Natural killer cell (primary cell): ENCODE measurements at regions not wholly inside any gene's neighbourhood (a gene's known extent, or its start where the extent isn't known, plus 50 kb on each side); places are given as distances from the start of the nearest gene placed in this dataset.

ENCODE experiments used
- ATAC-seq, 3 donors: fragments of 150-1000 bp in 2 of 3; fragments of 200-7000 bp in 1 of 3; cut with Tn5 transposase; 1 replicate in 1 of 3; 2 replicates in 2 of 3; pipeline ENCODE4 v1.10.0; 2021; ENCODE audit warnings: mild to moderate bottlenecking in 2 of 3, moderate library complexity in 2 of 3
- DNase-seq, 2 donors: peaks; one replicate each; pipeline versions ENCODE4 v3.0.0 to v3.0.0-alpha.2; 2013 to 2021; ENCODE audit warnings: mixed read lengths in 1 of 2
- H3K27ac ChIP-seq: one replicate; pipeline ENCODE4 v1.5.1; 2013; ENCODE audit warnings: mild to moderate bottlenecking, low read length
- H3K27me3 ChIP-seq: one replicate; pipeline ENCODE4 v1.6.1; 2013; ENCODE audit warnings: low read length; ENCODE audit not compliant: control insufficient read depth, insufficient read depth
- H3K36me3 ChIP-seq: one replicate; pipeline ENCODE4 v1.6.1; 2013; ENCODE audit warnings: low read length; ENCODE audit not compliant: control insufficient read depth, insufficient read depth
- H3K4me1 ChIP-seq: one replicate; pipeline ENCODE4 v1.6.1; 2013; ENCODE audit warnings: low read length; ENCODE audit not compliant: control insufficient read depth, insufficient read depth
- H3K4me3 ChIP-seq: one replicate; pipeline ENCODE4 v1.5.1; 2013; ENCODE audit warnings: low read length
- H3K9me3 ChIP-seq: one replicate; pipeline ENCODE4 v1.6.1; 2013; ENCODE audit warnings: low read length; ENCODE audit not compliant: control insufficient read depth, insufficient read depth
- H3K27ac Mint-ChIP-seq, 2 donors: one replicate each; pipeline ENCODE4 v1.8.0; 2022; ENCODE audit warnings: mild to moderate bottlenecking in 2 of 2, mixed read lengths in 2 of 2, moderate library complexity in 1 of 2
- H3K27me3 Mint-ChIP-seq, 2 donors: one replicate each; pipeline ENCODE4 v1.8.0; 2022; ENCODE audit warnings: low read depth in 2 of 2, mixed read lengths in 2 of 2
- H3K36me3 Mint-ChIP-seq: one replicate; pipeline ENCODE4 v1.8.0; 2022; ENCODE audit warnings: mixed read lengths
- H3K4me1 Mint-ChIP-seq, 2 donors: one replicate each; pipeline ENCODE4 v1.8.0; 2022; ENCODE audit warnings: mixed read lengths in 2 of 2
- H3K4me3 Mint-ChIP-seq: one replicate; pipeline ENCODE4 v1.8.0; 2022; ENCODE audit warnings: mild to moderate bottlenecking, moderate library complexity, mixed read lengths
- H3K9me3 Mint-ChIP-seq, 2 donors: one replicate each; pipeline ENCODE4 v1.8.0; 2022; ENCODE audit warnings: mixed read lengths in 2 of 2
- WGBS: methylation state at CpG from one replicate; pipeline ENCODE4 v1.1.7; 2013; ENCODE audit warnings: missing lambda C conversion rate; ENCODE audit not compliant: insufficient coverage; 5-methylcytosine and 5-hydroxymethylcytosine counted together
- intact Hi-C: fragments of 100-400 bp; cut with micrococcal nuclease; formaldehyde crosslinking; loops from one replicate; pipeline ENCODE4 v1.14.2; 2022
- TF ChIP-seq, protein P1 (sequence below): fragments of 200-600 bp; IDR thresholded peaks from one replicate; pipeline ENCODE4 v1.8.0; 2022; ENCODE audit warnings: antibody characterized with exemption

DNA sequence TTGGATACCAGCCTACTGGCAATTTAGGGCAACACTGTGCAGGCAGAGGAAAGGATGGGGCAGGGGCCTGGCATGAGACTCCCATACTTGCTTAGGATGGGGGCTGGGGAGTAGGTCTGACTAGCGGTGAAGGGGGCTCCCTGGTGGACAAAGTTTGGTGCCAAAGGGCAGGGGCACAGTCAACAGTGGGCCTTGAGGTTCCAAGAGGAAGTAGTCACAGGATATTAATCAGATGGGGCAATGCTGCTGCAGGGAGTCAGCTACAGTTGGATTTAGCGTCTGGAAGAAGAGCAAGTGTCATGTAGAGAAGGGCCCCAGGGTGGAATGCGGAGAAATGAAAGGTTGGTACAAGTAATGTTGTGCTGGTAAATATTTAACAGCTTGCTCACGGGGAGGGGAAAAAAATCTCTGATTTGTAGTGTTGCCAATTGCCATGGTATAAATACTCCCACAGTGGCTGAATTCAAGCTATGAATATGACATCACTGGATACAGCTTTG, 139.4 kb downstream of the PJA1 start:
- no peaks in the 10 kb centered on the region for H3K9me3 ChIP-seq
- Mint-ChIP-seq H3K9me3 (no peaks in the 10 kb centered on the region), H3K4me3 (no peak overlapping the region), H3K4me1 (no peaks in the 10 kb centered on the region), H3K27ac (no peak overlapping the region), H3K36me3 (no peaks in the 10 kb centered on the region), H3K27me3 (no peaks in the 10 kb centered on the region)
- DNase-seq, result no peak
- TF ChIP-seq, protein P1, sequence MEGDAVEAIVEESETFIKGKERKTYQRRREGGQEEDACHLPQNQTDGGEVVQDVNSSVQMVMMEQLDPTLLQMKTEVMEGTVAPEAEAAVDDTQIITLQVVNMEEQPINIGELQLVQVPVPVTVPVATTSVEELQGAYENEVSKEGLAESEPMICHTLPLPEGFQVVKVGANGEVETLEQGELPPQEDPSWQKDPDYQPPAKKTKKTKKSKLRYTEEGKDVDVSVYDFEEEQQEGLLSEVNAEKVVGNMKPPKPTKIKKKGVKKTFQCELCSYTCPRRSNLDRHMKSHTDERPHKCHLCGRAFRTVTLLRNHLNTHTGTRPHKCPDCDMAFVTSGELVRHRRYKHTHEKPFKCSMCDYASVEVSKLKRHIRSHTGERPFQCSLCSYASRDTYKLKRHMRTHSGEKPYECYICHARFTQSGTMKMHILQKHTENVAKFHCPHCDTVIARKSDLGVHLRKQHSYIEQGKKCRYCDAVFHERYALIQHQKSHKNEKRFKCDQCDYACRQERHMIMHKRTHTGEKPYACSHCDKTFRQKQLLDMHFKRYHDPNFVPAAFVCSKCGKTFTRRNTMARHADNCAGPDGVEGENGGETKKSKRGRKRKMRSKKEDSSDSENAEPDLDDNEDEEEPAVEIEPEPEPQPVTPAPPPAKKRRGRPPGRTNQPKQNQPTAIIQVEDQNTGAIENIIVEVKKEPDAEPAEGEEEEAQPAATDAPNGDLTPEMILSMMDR, result no peak
- ATAC-seq, result no peak
- no peaks in the 10 kb centered on the region for H3K27me3 ChIP-seq
- intact Hi-C loops, result no loop called here
- 92% methylated on average over 4 of the region's 4 CpGs for WGBS
- H3K36me3 ChIP-seq, result no peaks in the 10 kb centered on the region
- no peak overlapping the region for H3K4me3 ChIP-seq
- no peak overlapping the region for H3K27ac ChIP-seq
- H3K4me1 ChIP-seq, result no peaks in the 10 kb centered on the region

DNA sequence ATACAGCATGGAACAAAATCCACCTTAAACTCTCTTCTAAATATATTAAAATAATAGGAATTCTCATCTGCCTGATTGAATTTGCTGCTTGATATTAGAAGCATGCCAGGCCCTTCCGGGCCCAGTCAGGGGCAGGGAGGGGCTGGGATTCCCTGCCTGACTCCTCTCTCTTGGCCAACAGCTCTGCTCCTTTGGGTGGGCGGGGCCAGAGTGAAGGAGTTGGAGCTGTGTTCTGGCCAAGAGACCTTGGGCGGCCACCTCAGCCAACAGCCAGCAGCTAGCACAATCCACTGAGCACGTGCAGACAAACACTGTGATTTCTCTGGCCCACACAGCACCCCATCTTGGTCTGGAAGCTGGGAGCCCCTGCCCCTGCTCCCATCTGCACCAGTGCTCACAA, 140.3 kb downstream of the PJA1 start:
- H3K9me3 ChIP-seq, result no peaks in the 10 kb centered on the region
- ATAC-seq (no peak), DNase-seq (no peak)
- H3K4me1 Mint-ChIP-seq, result no peaks in the 10 kb centered on the region
- 96% methylated on average over 4 of the region's 4 CpGs for WGBS
- no peak overlapping the region for H3K27ac Mint-ChIP-seq
- intact Hi-C loops, result no loop called here
- no peak overlapping the region for H3K27ac ChIP-seq
- no peaks in the 10 kb centered on the region for H3K36me3 Mint-ChIP-seq
- no peak overlapping the region for H3K4me3 ChIP-seq
- TF ChIP-seq, protein P1, result no peak
- no peaks in the 10 kb centered on the region for H3K9me3 Mint-ChIP-seq
- H3K27me3 Mint-ChIP-seq, result no peaks in the 10 kb centered on the region
- H3K4me3 Mint-ChIP-seq, result no peak overlapping the region
- H3K27me3 ChIP-seq, result no peaks in the 10 kb centered on the region
- H3K36me3 ChIP-seq, result no peaks in the 10 kb centered on the region
- H3K4me1 ChIP-seq, result no peaks in the 10 kb centered on the region

DNA sequence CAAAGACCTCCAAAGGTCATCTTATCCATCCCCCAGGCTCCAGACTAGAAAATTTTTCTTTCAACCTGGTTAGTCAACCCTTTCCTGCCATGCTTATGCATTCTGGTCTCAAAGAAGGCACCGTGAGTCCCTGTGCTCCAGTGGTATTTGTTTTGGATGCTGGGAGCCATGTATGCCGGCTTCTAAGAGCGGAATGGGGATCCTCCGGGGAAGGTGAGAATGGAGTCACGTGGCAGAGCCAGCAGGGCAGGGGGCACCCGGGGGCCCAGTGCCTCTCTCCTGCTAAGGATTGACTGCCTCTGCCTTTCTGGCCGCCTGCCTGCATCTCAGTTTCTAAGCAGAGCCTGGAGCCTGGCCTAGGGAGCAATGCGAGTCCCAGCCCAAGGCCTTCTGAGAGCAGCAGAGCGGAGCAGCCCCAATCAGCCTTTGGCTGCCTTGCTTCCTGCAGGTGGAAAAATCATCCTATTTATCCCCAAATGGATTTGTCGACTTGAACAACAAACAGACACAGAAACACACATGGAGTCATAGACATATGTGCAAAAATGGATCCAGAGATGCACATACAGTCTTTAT, 141.0 kb downstream of the PJA1 start:
- Mint-ChIP-seq H3K4me3 (no peak overlapping the region), H3K36me3 (no peaks in the 10 kb centered on the region), H3K4me1 (no peaks in the 10 kb centered on the region), H3K27ac (no peak overlapping the region), H3K27me3 (no peaks in the 10 kb centered on the region), H3K9me3 (no peaks in the 10 kb centered on the region)
- 87% methylated on average over 10 of the region's 10 CpGs for WGBS
- H3K27me3 ChIP-seq, result no peaks in the 10 kb centered on the region
- H3K4me3 ChIP-seq, result no peak overlapping the region
- H3K9me3 ChIP-seq, result no peaks in the 10 kb centered on the region
- no peak for ATAC-seq
- intact Hi-C loops, result no loop called here
- no peaks in the 10 kb centered on the region for H3K36me3 ChIP-seq
- no peaks in the 10 kb centered on the region for H3K4me1 ChIP-seq
- DNase-seq, result no peak
- no peak overlapping the region for H3K27ac ChIP-seq
- TF ChIP-seq, protein P1, result no peak

DNA sequence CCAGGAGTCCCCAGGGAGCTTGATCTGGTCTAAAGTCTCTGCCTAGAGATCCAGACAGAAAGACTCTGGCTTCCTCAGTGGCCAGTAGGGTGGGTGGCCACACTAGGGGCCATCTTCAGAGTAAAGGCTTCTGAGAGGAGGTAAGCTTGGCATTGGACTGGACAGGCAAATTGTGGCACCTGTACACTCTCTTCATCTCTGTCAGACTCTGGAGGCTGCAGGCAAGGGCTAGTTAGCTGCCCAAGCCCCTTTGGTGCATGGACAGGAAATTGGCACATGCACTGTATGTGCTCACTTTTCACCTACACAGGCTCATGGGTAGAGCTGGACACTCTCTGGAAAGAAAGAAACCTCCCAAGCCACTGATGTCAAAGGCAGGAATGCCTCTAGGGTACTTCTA, 142.8 kb downstream of the PJA1 start:
- Mint-ChIP-seq H3K27me3 (no peaks in the 10 kb centered on the region), H3K27ac (no peak overlapping the region), H3K4me1 (no peaks in the 10 kb centered on the region), H3K36me3 (no peaks in the 10 kb centered on the region), H3K4me3 (no peak overlapping the region), H3K9me3 (no peaks in the 10 kb centered on the region)
- no peak overlapping the region for H3K4me3 ChIP-seq
- no peaks in the 10 kb centered on the region for H3K27me3 ChIP-seq
- H3K9me3 ChIP-seq, result no peaks in the 10 kb centered on the region
- TF ChIP-seq, protein P1, result no peak
- no peak for DNase-seq
- no peaks in the 10 kb centered on the region for H3K4me1 ChIP-seq
- no peaks in the 10 kb centered on the region for H3K36me3 ChIP-seq
- intact Hi-C loops, result no loop called here
- ATAC-seq, result no peak
- H3K27ac ChIP-seq, result no peak overlapping the region
